Stomach (tissue), 8 donors: ENCODE measurements at regions not wholly inside any gene's neighbourhood (a gene's known extent, or its start where the extent isn't known, plus 50 kb on each side); places are given as distances from the start of the nearest gene placed in this dataset.

Experiments used
- DNase-seq, 2 donors: peaks; one replicate each; pipeline versions ENCODE4 v3.0.0 to v3.0.0-alpha.2; 2013 to 2019
- H3K27ac ChIP-seq, 5 donors: fragments of 200-600 bp in 4 of 5; sonication (generic) in 4 of 5; one replicate each; pipeline ENCODE4 v1.5.1; 2013 to 2019; ENCODE audit warnings: mild to moderate bottlenecking in 1 of 5, moderate library complexity in 1 of 5
- H3K27me3 ChIP-seq, 3 donors: fragments of 200-600 bp; sonication (generic); one replicate each; pipeline ENCODE4 v1.5.1; 2017 to 2019; ENCODE audit warnings: mixed run types in 1 of 3
- H3K36me3 ChIP-seq, 4 donors: fragments of 200-600 bp; sonication (generic); 1 replicate in 3 of 4; 2 replicates in 1 of 4; pipeline ENCODE4 v1.5.1; 2016 to 2019
- H3K4me1 ChIP-seq, 4 donors: fragments of 200-600 bp; sonication (generic); one replicate each; pipeline ENCODE4 v1.5.1; 2016 to 2019
- H3K4me3 ChIP-seq, 4 donors: fragments of 200-600 bp; sonication (generic) in 3 of 4; one replicate each; pipeline ENCODE4 v1.5.1; 2016 to 2019; ENCODE audit warnings: mild to moderate bottlenecking in 1 of 4
- H3K9me3 ChIP-seq, 4 donors: fragments of 200-600 bp; sonication (generic); one replicate each; pipeline ENCODE4 v1.5.1; 2016 to 2019
- CTCF ChIP-seq, 7 experiments: fragments of 450-650 bp in 4 of 7; fragments of 200-600 bp in 3 of 7; sonication (generic) in 3 of 7; IDR thresholded peaks; one replicate each; pipeline ENCODE4 v1.5.1; 2016 to 2019; ENCODE audit warnings: antibody characterized with exemption in 7 of 7, control low read depth in 2 of 7, mild to moderate bottlenecking in 1 of 7
- EP300 ChIP-seq: sonication (generic); formaldehyde crosslinking; IDR thresholded peaks from one replicate; pipeline ENCODE4 v1.6.1; 2017; ENCODE audit warnings: antibody characterized with exemption
- POLR2A ChIP-seq, 4 donors: fragments of 450-650 bp; IDR thresholded peaks; one replicate each; pipeline ENCODE4 v1.6.1; 2016; ENCODE audit warnings: antibody characterized with exemption in 4 of 4, control low read depth in 2 of 4, mild to moderate bottlenecking in 1 of 4, moderate library complexity in 1 of 4
- POLR2AphosphoS5 ChIP-seq, 3 donors: sonication (generic); formaldehyde crosslinking; IDR thresholded peaks; one replicate each; pipeline ENCODE4 v1.6.1; 2016; ENCODE audit warnings: antibody characterized with exemption in 3 of 3
- WGBS, 5 donors: extraction: QIAGEN DNeasy Blood & Tissue Kit in 3 of 5; methylation state at CpG; one replicate each; pipeline versions ENCODE4 v1.1.5 to v1.1.7; 2013 to 2018; 5-methylcytosine and 5-hydroxymethylcytosine counted together
- intact Hi-C: fragments of 100-400 bp; cut with DNase I; formaldehyde crosslinking; loops from one replicate; pipeline ENCODE4 v1.15.1; 2023; ENCODE audit warnings: low total_unique reads
- donor health status: healthy with polysubstance abuse.
- donor health status: Bipolar disorder and iron deficiency.
- donor health status: healthy.

- intact Hi-C loops, result no loop called here
- WGBS, 5 donors, result 83 to 94% (median 88%) methylated on average over 1 of the region's 1 CpG
Measured at GRCh38 chr5:91223886-91224285, 159.2 kb downstream of the ARRDC3 start.

GRCh38 chr5:91222482-91222881, 160.6 kb downstream of the ARRDC3 start:
- no peak for TF ChIP-seq EP300
- no peak for TF ChIP-seq POLR2A (IDR thresholded peaks at IDR 0.05)
- TF ChIP-seq POLR2AphosphoS5 (IDR thresholded peaks at IDR 0.05), result no peak
- no peak for TF ChIP-seq CTCF (IDR thresholded peaks at IDR 0.05)
- H3K27ac ChIP-seq, result no peak overlapping the region

More at GRCh38 chr5:91223886-91224285, 159.2 kb downstream of the ARRDC3 start:
- Histone ChIP-seq H3K27ac (no peak overlapping the region), H3K4me1 (peaks cover 0 to 11% (median 7%) of the 10 kb centered on the region in 4 donors), H3K4me3 (no peak overlapping the region), H3K27me3 (no peaks in the 10 kb centered on the region), H3K9me3 (no peaks in the 10 kb centered on the region), H3K36me3 (no peaks in the 10 kb centered on the region)
- TF ChIP-seq POLR2A (IDR thresholded peaks at IDR 0.05), result no peak
- TF ChIP-seq EP300, result no peak
- no peak for TF ChIP-seq POLR2AphosphoS5 (IDR thresholded peaks at IDR 0.05)
- TF ChIP-seq CTCF (IDR thresholded peaks at IDR 0.05), result no peak
- no peak for DNase-seq

GRCh38 chr5:91221917-91222316, 161.2 kb downstream of the ARRDC3 start:
- no peaks in the 10 kb centered on the region for H3K27me3 ChIP-seq
- peaks cover 0 to 15% (median 7%) of the 10 kb centered on the region in 4 donors for H3K4me1 ChIP-seq
- H3K36me3 ChIP-seq, result no peaks in the 10 kb centered on the region
- H3K4me3 ChIP-seq, result no peak overlapping the region
- no peak for TF ChIP-seq POLR2A (IDR thresholded peaks at IDR 0.05)
- WGBS, 5 donors, result 50 to 86% (median 53%) methylated on average over 1 of the region's 1 CpG
- H3K9me3 ChIP-seq, result no peaks in the 10 kb centered on the region
- no peak overlapping the region for H3K27ac ChIP-seq
- DNase-seq, result no peak
- intact Hi-C loops, result no loop called here

More at GRCh38 chr5:91222482-91222881, 160.6 kb downstream of the ARRDC3 start:
- Histone ChIP-seq H3K9me3 (no peaks in the 10 kb centered on the region), H3K4me3 (no peak overlapping the region), H3K36me3 (no peaks in the 10 kb centered on the region), H3K27me3 (no peaks in the 10 kb centered on the region), H3K4me1 (peaks cover 0 to 15% (median 7%) of the 10 kb centered on the region in 4 donors)
- DNase-seq, result no peak
- WGBS, 5 donors, result 93 to 97% (median 95%) methylated on average over 5 of the region's 5 CpGs
- intact Hi-C loops, result no loop called here

- Histone ChIP-seq H3K4me3 (no peak overlapping the region), H3K36me3 (no peaks in the 10 kb centered on the region), H3K4me1 (peaks cover 0 to 11% (median 7%) of the 10 kb centered on the region in 4 donors), H3K27me3 (no peaks in the 10 kb centered on the region), H3K27ac (peak overlapping the region in 2 of 5 donors; percentile 28 to 61), H3K9me3 (no peaks in the 10 kb centered on the region)
- WGBS, 5 donors, result 90 to 94% (median 92%) methylated on average over 3 of the region's 3 CpGs
- peak in 1 of 2 donors; percentile 22 for DNase-seq
- intact Hi-C loops, result no loop called here
- no peak for TF ChIP-seq EP300
- no peak for TF ChIP-seq POLR2AphosphoS5 (IDR thresholded peaks at IDR 0.05)
- no peak for TF ChIP-seq CTCF (IDR thresholded peaks at IDR 0.05)
- TF ChIP-seq POLR2A (IDR thresholded peaks at IDR 0.05), result no peak
Measured at GRCh38 chr5:91219803-91220371, 163.2 kb downstream of the ARRDC3 start.

GRCh38 chr5:91219091-91219802, 163.9 kb downstream of the ARRDC3 start:
- peaks cover 0 to 11% (median 7%) of the 10 kb centered on the region in 4 donors for H3K4me1 ChIP-seq
- H3K27me3 ChIP-seq, result no peaks in the 10 kb centered on the region
- H3K9me3 ChIP-seq, result no peaks in the 10 kb centered on the region
- peak overlapping the region in 3 of 5 donors; percentile 7 to 61 (median 52) for H3K27ac ChIP-seq
- DNase-seq, result peak; percentile 48 to 84
- 39 to 50% (median 44%) methylated on average over 5 of the region's 5 CpGs for WGBS, 5 donors
- H3K36me3 ChIP-seq, result no peaks in the 10 kb centered on the region
- TF ChIP-seq POLR2AphosphoS5 (IDR thresholded peaks at IDR 0.05) (peak in 2 of 3 donors; percentile 73 to 76), CTCF (IDR thresholded peaks at IDR 0.05) (no peak), EP300 (no peak)
- no peak overlapping the region for H3K4me3 ChIP-seq
- intact Hi-C loops, result no loop called here
